Type B pancreatic cell (in vitro differentiated cells): ENCODE measurements at regions not wholly inside any gene's neighbourhood (a gene's known extent, or its start where the extent isn't known, plus 50 kb on each side); places are given as distances from the start of the nearest gene placed in this dataset.

Experiments
- DNase-seq: peaks from one replicate; pipeline ENCODE4 v3.0.0; 2021; ENCODE audit warnings: mixed read lengths; ENCODE audit not compliant: unreplicated experiment; ENCODE audit errors: extremely low spot score
- H3K27ac Mint-ChIP-seq: 2 replicates; pipeline ENCODE4 v1.8.0; 2021; ENCODE audit warnings: mild to moderate bottlenecking, mixed read lengths
- H3K27me3 Mint-ChIP-seq: 2 replicates; pipeline ENCODE4 v1.8.0; 2021; ENCODE audit warnings: mixed read lengths
- H3K36me3 Mint-ChIP-seq: 2 replicates; pipeline ENCODE4 v1.8.0; 2021; ENCODE audit warnings: mixed read lengths
- H3K4me1 Mint-ChIP-seq: one replicate; pipeline ENCODE4 v1.8.0; 2021; ENCODE audit warnings: mixed read lengths; ENCODE audit not compliant: unreplicated experiment
- H3K4me3 Mint-ChIP-seq: 2 replicates; pipeline ENCODE4 v1.8.0; 2021; ENCODE audit warnings: mild to moderate bottlenecking, mixed read lengths
- H3K9me3 Mint-ChIP-seq: 2 replicates; pipeline ENCODE4 v1.8.0; 2021; ENCODE audit warnings: mixed read lengths
- CTCF ChIP-seq: fragments of 200-600 bp; sonication (generic); conservative IDR thresholded peaks from 2 replicates; pipeline ENCODE4 v1.5.0; 2021; ENCODE audit warnings: antibody characterized with exemption, mild to moderate bottlenecking

GRCh38 chr5:68627001-68627400, 411.4 kb downstream of the PIK3R1 start:
- DNase-seq, result no peak
- Mint-ChIP-seq H3K4me1 (peaks cover 3% of the 10 kb centered on the region), H3K27me3 (no peaks in the 10 kb centered on the region), H3K36me3 (no peaks in the 10 kb centered on the region), H3K9me3 (no peaks in the 10 kb centered on the region), H3K27ac (no peak overlapping the region), H3K4me3 (no peak overlapping the region)
- no peak for TF ChIP-seq CTCF

- Mint-ChIP-seq H3K9me3 (no peaks in the 10 kb centered on the region), H3K27me3 (no peaks in the 10 kb centered on the region), H3K4me1 (peaks cover 5% of the 10 kb centered on the region), H3K36me3 (no peaks in the 10 kb centered on the region), H3K4me3 (no peak overlapping the region), H3K27ac (no peak overlapping the region)
- no peak for TF ChIP-seq CTCF
- no peak for DNase-seq
Measured at GRCh38 chr5:68628082-68628814, 412.7 kb downstream of the PIK3R1 start.

- Mint-ChIP-seq H3K4me3 (no peak overlapping the region), H3K27ac (no peak overlapping the region), H3K4me1 (peaks cover 5% of the 10 kb centered on the region), H3K9me3 (no peaks in the 10 kb centered on the region), H3K27me3 (no peaks in the 10 kb centered on the region), H3K36me3 (no peaks in the 10 kb centered on the region)
- no peak for DNase-seq
- no peak for TF ChIP-seq CTCF
Measured at GRCh38 chr5:68630354-68630753, 414.8 kb downstream of the PIK3R1 start.

GRCh38 chr5:68631884-68632283, 416.3 kb downstream of the PIK3R1 start:
- Mint-ChIP-seq H3K27ac (no peak overlapping the region), H3K4me1 (peaks cover 5% of the 10 kb centered on the region), H3K36me3 (no peaks in the 10 kb centered on the region), H3K27me3 (no peaks in the 10 kb centered on the region), H3K4me3 (no peak overlapping the region), H3K9me3 (no peaks in the 10 kb centered on the region)
- no peak for DNase-seq
- TF ChIP-seq CTCF, result no peak

DNA sequence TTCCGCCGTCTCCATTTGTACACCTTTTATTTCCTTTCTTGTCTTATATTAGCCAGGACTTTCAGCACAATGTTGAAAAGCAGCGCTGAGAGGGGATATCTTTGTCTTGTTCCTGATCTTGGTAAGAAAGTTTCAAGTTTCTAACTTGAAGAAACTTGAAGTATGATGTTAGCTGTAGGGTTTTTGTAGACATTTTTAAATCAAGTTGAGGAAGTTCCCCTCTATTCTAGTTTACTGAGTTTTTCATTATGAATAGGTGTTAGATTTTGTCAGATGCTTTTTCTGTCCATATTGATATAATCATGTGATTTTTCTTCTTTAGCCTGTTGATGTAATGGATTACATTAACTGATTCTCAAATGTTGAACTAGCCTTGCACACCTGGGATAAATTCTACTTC, 425.7 kb downstream of the PIK3R1 start:
- Mint-ChIP-seq H3K27ac (no peak overlapping the region), H3K4me1 (no peaks in the 10 kb centered on the region), H3K4me3 (no peak overlapping the region), H3K27me3 (peaks cover 4% of the 10 kb centered on the region), H3K36me3 (no peaks in the 10 kb centered on the region), H3K9me3 (no peaks in the 10 kb centered on the region)
- no peak for TF ChIP-seq CTCF
- DNase-seq, result no peak
